Calu3 (cell line): ENCODE measurements at regions not wholly inside any gene's neighbourhood (a gene's known extent, or its start where the extent isn't known, plus 50 kb on each side); places are given as distances from the start of the nearest gene placed in this dataset.

Experiments
- BruUV-seq: library from RNA; stranded (reverse); fragments of 400-500 nt; replicated peaks from 2 replicates; lab custom pipeline; 2021; lab: Mats Ljungman, UMichigan
- CTCF ChIA-PET: fragments of 300-600 bp; sonication (Branson Sonifier 250); formaldehyde crosslinking; loops from one replicate; lab custom pipeline; 2022; ENCODE audit warnings: antibody characterized with exemption; lab: Charles Lee
- DNase-seq: peaks from one replicate; pipeline ENCODE4 v3.0.0; 2022
- H3K27ac Mint-ChIP-seq: one replicate; pipeline ENCODE4 v1.8.0; 2022; ENCODE audit warnings: mixed read lengths; ENCODE audit not compliant: unreplicated experiment
- H3K27me3 Mint-ChIP-seq: one replicate; pipeline ENCODE4 v1.8.0; 2022; ENCODE audit warnings: mixed read lengths; ENCODE audit not compliant: unreplicated experiment
- H3K36me3 Mint-ChIP-seq: one replicate; pipeline ENCODE4 v1.8.0; 2022; ENCODE audit warnings: mild to moderate bottlenecking, moderate library complexity, mixed read lengths; ENCODE audit not compliant: insufficient read depth, unreplicated experiment
- H3K4me1 Mint-ChIP-seq: one replicate; pipeline ENCODE4 v1.8.0; 2022; ENCODE audit warnings: mild to moderate bottlenecking, low read depth, mixed read lengths; ENCODE audit not compliant: unreplicated experiment
- H3K4me3 Mint-ChIP-seq: one replicate; pipeline ENCODE4 v1.8.0; 2022; ENCODE audit warnings: mild to moderate bottlenecking, low read depth, moderate library complexity, mixed read lengths; ENCODE audit not compliant: unreplicated experiment
- H3K9me3 Mint-ChIP-seq: one replicate; pipeline ENCODE4 v1.8.0; 2022; ENCODE audit warnings: low read depth, mixed read lengths; ENCODE audit not compliant: unreplicated experiment
- intact Hi-C: fragments of 100-400 bp; cut with micrococcal nuclease; formaldehyde crosslinking; loops from one replicate; pipeline ENCODE4 v1.10.0; 2022; ENCODE audit not compliant: unreplicated experiment
- TF ChIP-seq, protein P1 (sequence below): fragments of 200-600 bp; IDR thresholded peaks from one replicate; pipeline ENCODE4 v1.8.0; 2022; ENCODE audit warnings: antibody characterized with exemption; ENCODE audit not compliant: unreplicated experiment

DNA sequence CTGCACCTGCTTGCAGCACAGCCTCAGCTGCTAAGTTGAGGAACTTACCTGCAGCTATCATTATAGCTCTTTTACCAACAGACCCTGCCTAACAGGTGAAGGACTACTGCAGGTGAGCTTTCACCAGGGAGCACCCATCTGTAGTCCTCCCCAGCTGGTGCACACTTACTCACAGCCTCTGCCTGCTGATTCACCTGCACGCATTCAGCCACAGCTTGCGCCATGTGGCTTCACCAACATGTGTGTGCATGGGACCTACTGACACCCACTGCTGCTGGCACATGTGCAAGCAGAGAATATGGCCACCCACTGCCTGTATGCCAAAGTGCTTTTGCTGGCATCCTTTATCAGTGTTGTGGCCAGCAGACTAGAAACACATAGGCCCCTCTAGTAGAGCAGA, 146.7 kb upstream of the KLHL4 start:
- CTCF ChIA-PET: no interaction called here
- Mint-ChIP-seq H3K27ac (no peak overlapping the region), H3K9me3 (peaks cover 7% of the 10 kb centered on the region), H3K4me1 (no peaks in the 10 kb centered on the region), H3K36me3 (no peaks in the 10 kb centered on the region), H3K27me3 (no peaks in the 10 kb centered on the region), H3K4me3 (no peak overlapping the region)
- TF ChIP-seq, protein P1, sequence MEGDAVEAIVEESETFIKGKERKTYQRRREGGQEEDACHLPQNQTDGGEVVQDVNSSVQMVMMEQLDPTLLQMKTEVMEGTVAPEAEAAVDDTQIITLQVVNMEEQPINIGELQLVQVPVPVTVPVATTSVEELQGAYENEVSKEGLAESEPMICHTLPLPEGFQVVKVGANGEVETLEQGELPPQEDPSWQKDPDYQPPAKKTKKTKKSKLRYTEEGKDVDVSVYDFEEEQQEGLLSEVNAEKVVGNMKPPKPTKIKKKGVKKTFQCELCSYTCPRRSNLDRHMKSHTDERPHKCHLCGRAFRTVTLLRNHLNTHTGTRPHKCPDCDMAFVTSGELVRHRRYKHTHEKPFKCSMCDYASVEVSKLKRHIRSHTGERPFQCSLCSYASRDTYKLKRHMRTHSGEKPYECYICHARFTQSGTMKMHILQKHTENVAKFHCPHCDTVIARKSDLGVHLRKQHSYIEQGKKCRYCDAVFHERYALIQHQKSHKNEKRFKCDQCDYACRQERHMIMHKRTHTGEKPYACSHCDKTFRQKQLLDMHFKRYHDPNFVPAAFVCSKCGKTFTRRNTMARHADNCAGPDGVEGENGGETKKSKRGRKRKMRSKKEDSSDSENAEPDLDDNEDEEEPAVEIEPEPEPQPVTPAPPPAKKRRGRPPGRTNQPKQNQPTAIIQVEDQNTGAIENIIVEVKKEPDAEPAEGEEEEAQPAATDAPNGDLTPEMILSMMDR: no peak
- DNase-seq: no peak
- intact Hi-C loops: no loop called here
- no TSS peak for BruUV-seq

- Mint-ChIP-seq H3K36me3 (no peaks in the 10 kb centered on the region), H3K4me3 (no peak overlapping the region), H3K27ac (no peak overlapping the region), H3K27me3 (no peaks in the 10 kb centered on the region), H3K4me1 (no peaks in the 10 kb centered on the region), H3K9me3 (peaks cover 7% of the 10 kb centered on the region)
- TF ChIP-seq, protein P1: no peak
- CTCF ChIA-PET: no interaction called here
- intact Hi-C loops: no loop called here
- DNase-seq: no peak
- BruUV-seq: no TSS peak
Measured at GRCh38 chrX:87374324-87374723, 143.3 kb upstream of the KLHL4 start.

DNA sequence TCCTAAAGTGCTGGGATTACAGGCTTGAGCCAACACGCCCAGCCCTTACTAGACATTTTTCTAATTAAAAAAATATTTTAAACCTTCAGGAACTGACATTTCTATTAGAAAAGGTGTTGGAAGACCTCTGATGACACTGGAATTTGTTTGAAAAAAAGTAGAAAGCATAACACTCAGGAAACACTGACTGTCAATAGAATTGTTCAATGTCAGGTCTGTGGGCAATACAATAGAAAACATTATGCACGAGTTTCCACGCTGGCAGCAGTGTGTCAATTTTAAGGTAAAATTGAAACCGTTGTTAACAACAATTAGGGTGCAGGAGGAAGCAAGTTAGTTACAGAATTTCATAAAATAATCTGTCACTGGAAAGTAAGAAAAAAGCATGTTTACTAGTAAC, 140.7 kb upstream of the KLHL4 start:
- no peaks in the 10 kb centered on the region for H3K36me3 Mint-ChIP-seq
- no peak overlapping the region for H3K4me3 Mint-ChIP-seq
- DNase-seq: no peak
- H3K9me3 Mint-ChIP-seq: peaks cover 2% of the 10 kb centered on the region
- no TSS peak for BruUV-seq
- TF ChIP-seq, protein P1: no peak
- no peaks in the 10 kb centered on the region for H3K4me1 Mint-ChIP-seq
- CTCF ChIA-PET: no interaction called here
- intact Hi-C loops: no loop called here
- no peak overlapping the region for H3K27ac Mint-ChIP-seq
- no peaks in the 10 kb centered on the region for H3K27me3 Mint-ChIP-seq

DNA sequence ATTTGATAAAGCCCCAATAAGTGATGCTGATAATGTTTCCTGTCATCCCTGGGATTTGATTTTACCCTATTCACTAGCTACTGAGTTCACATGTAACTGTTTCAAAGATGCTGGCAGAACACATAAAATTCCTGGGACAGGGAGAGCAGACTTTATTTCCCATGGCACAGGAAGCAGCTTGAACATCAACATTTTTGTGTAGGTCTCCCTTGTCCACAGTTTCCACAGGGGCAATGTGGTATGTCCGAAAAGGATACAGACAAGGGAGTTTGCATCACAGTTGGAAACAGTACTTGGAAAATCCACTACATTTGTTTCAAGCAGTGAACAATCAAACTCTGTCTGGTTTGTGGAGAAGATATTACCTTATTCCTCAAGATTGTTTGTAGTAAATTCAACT, 129.2 kb upstream of the KLHL4 start:
- no TSS peak for BruUV-seq
- CTCF ChIA-PET: no interaction called here
- intact Hi-C loops: no loop called here

More for the DNA sequence above, 129.2 kb upstream of the KLHL4 start:
- Mint-ChIP-seq H3K4me3 (no peak overlapping the region), H3K27me3 (no peaks in the 10 kb centered on the region), H3K36me3 (no peaks in the 10 kb centered on the region), H3K4me1 (no peaks in the 10 kb centered on the region), H3K27ac (no peak overlapping the region), H3K9me3 (peaks cover 3% of the 10 kb centered on the region)
- no peak for DNase-seq
- TF ChIP-seq, protein P1: no peak
